ENCODE measurements at regions not wholly inside any gene's neighbourhood (a gene's known extent, or its start where the extent isn't known, plus 50 kb on each side); places are given as distances from the start of the nearest gene placed in this dataset.

DNA sequence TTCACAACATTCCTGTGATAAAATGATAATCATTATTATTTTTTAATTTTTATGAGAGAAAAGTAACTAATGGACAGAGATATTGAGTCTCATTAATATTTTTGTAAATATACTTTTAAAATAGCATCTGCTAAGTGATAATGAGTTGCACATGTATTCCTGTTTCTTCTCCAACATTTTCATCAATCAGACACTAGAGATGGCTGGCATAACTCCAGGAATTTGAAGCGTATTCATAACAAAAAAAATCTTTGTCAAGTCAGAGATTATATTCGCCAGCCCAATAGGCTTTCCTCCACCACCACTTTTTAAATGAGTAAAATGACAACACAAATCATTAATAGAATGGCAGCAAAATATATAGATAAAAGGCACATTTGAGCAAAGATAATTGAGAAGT is 524.0 kb upstream of the KCND2 start:
- H3K56ac ChIP-seq (ENCODE audit: extremely low read depth, insufficient read depth, low read length) = no peak overlapping the region
- dilution Hi-C loops (cut with HindIII; ENCODE audit: low sequenced_read_pairs, unreplicated experiment) = no loop called here
- intact Hi-C loops (cut with micrococcal nuclease) = no loop called here

More for the DNA sequence above, 524.0 kb upstream of the KCND2 start:
- DNase-seq = no peak
- H3K4me1 ChIP-seq (ENCODE audit: control insufficient read depth, insufficient read depth, low read length) = no peaks in the 10 kb centered on the region
- H2BK15ac ChIP-seq (ENCODE audit: low read depth, low read length) = no peak overlapping the region
- no peak overlapping the region for H2BK120ac ChIP-seq (ENCODE audit: low read depth, low read length)
- H3K9ac ChIP-seq (ENCODE audit: low read depth, low read length) = no peak overlapping the region
- no peaks in the 10 kb centered on the region for H3K79me1 ChIP-seq (ENCODE audit: low read depth in 1 of 2, low read length in 2 of 2)
- in situ Hi-C loops (cut with MboI; ENCODE audit: low sequenced_read_pairs) = no loop called here
- H2BK20ac ChIP-seq (ENCODE audit: low read depth, low read length) = no peak overlapping the region
- H2AK5ac ChIP-seq (ENCODE audit: low read depth, low read length) = no peak overlapping the region
- WGBS, 2 experiments (ENCODE audit: extremely low coverage in 2 of 2, insufficient read length in 1 of 2) = no CpG with 5 or more reads among the region's 2 CpGs
- no peaks in the 10 kb centered on the region for H3K27me3 ChIP-seq (ENCODE audit: control insufficient read depth, insufficient read depth, low read length)
- no peak overlapping the region for H3K14ac ChIP-seq (replicated peaks; ENCODE audit: low read depth, low read length)
- no peak for ATAC-seq (ENCODE audit: low read depth)
- no peak overlapping the region for H3K18ac ChIP-seq (ENCODE audit: low read depth, low read length)
- no peak overlapping the region for H2AK9ac ChIP-seq (replicated peaks; ENCODE audit: low read depth, low read length, poor library complexity)
- no peak overlapping the region for H4K91ac ChIP-seq (ENCODE audit: insufficient read depth, low read depth, low read length)
- POLR2A ChIA-PET (ENCODE audit: unreplicated experiment) = no interaction called here
- no peaks in the 10 kb centered on the region for H4K20me1 ChIP-seq (ENCODE audit: insufficient read depth, low read length)
- no peaks in the 10 kb centered on the region for H3K9me3 ChIP-seq (ENCODE audit: control insufficient read depth, insufficient read depth, low read length)
- H4K5ac ChIP-seq (ENCODE audit: low read depth, low read length) = no peak overlapping the region
- no peaks in the 10 kb centered on the region for H3K9me1 ChIP-seq (ENCODE audit: insufficient read depth, low read length)
- H3K4me3 ChIP-seq (ENCODE audit: insufficient read depth, low read depth, low read length) = no peak overlapping the region
- TF ChIP-seq RAD21 (IDR thresholded peaks at IDR 0.05; ENCODE audit: low read length) = no peak
- CTCF ChIA-PET = no interaction called here
- H2BK5ac ChIP-seq (ENCODE audit: low read depth, low read length, poor library complexity, severe bottlenecking) = no peak overlapping the region
- no TSS peak for BruUV-seq (replicated peaks)
- no peak overlapping the region for H3K4ac ChIP-seq (ENCODE audit: low read depth, low read length)
- H3K23ac ChIP-seq (ENCODE audit: low read depth, low read length) = no peak overlapping the region
- H4K8ac ChIP-seq (ENCODE audit: low read depth in 2 of 2, low read length in 2 of 2) = no peak overlapping the region
- no peak overlapping the region for H2AFZ ChIP-seq (replicated peaks; ENCODE audit: low read length, poor library complexity)
- no peak overlapping the region for H3K27ac ChIP-seq (ENCODE audit: insufficient read depth, low read length)
- no peaks in the 10 kb centered on the region for H3K36me3 ChIP-seq (ENCODE audit: control insufficient read depth, insufficient read depth, low read length)
- no peak overlapping the region for H3K4me2 ChIP-seq (ENCODE audit: low read depth, low read length)

All from IMR-90 (cell line).